ENCODE measurements at regions not wholly inside any gene's neighbourhood (a gene's known extent, or its start where the extent isn't known, plus 50 kb on each side); places are given as distances from the start of the nearest gene placed in this dataset.

GRCh38 chr12:92271341-92271740 lies 125.7 kb upstream of the BTG1 start:
- DNase-seq (no peak), ATAC-seq (no peak)
- Mint-ChIP-seq H3K27ac (no peak overlapping the region), H3K4me3 (no peak overlapping the region), H3K9me3 (ENCODE audit: low read depth) (no peaks in the 10 kb centered on the region), H3K4me1 (no peaks in the 10 kb centered on the region), H3K36me3 (no peaks in the 10 kb centered on the region), H3K27me3 (no peaks in the 10 kb centered on the region)
- CTCF ChIA-PET: no interaction called here

GRCh38 chr12:92270521-92270920 lies 124.9 kb upstream of the BTG1 start:
- Mint-ChIP-seq H3K4me1 (no peaks in the 10 kb centered on the region), H3K36me3 (no peaks in the 10 kb centered on the region), H3K27me3 (no peaks in the 10 kb centered on the region), H3K27ac (no peak overlapping the region), H3K9me3 (ENCODE audit: low read depth) (no peaks in the 10 kb centered on the region), H3K4me3 (no peak overlapping the region)
- CTCF ChIA-PET: no interaction called here
- DNase-seq (no peak), ATAC-seq (no peak)

- no peak for DNase-seq
- Mint-ChIP-seq H3K4me3 (no peak overlapping the region), H3K4me1 (no peaks in the 10 kb centered on the region), H3K27me3 (no peaks in the 10 kb centered on the region), H3K9me3 (ENCODE audit: low read depth) (no peaks in the 10 kb centered on the region), H3K27ac (no peak overlapping the region), H3K36me3 (no peaks in the 10 kb centered on the region)
- no peak for ATAC-seq
- CTCF ChIA-PET: no interaction called here
These were observed 123.3 kb upstream of the BTG1 start for GRCh38 chr12:92268946-92269345.

GRCh38 chr12:92261692-92262091 lies 116.0 kb upstream of the BTG1 start:
- peaks cover 2% of the 10 kb centered on the region for H3K9me3 Mint-ChIP-seq (ENCODE audit: low read depth)
- DNase-seq (no peak), ATAC-seq (no peak)
- CTCF ChIA-PET: no interaction called here
- no peak overlapping the region for H3K4me3 Mint-ChIP-seq
- H3K36me3 Mint-ChIP-seq: peaks cover 3% of the 10 kb centered on the region
- no peak overlapping the region for H3K27ac Mint-ChIP-seq
- H3K27me3 Mint-ChIP-seq: no peaks in the 10 kb centered on the region
- no peaks in the 10 kb centered on the region for H3K4me1 Mint-ChIP-seq

- H3K9me3 Mint-ChIP-seq (ENCODE audit: low read depth): peaks cover 2% of the 10 kb centered on the region
- no peak overlapping the region for H3K27ac Mint-ChIP-seq
- H3K27me3 Mint-ChIP-seq: no peaks in the 10 kb centered on the region
- CTCF ChIA-PET: interaction anchor here (0.5 kb wide), 1 partner anchor 1783 kb away, joined by 3 read pairs; no protein-coding TSS in a partner anchor
- H3K36me3 Mint-ChIP-seq: peaks cover 3% of the 10 kb centered on the region
- no peaks in the 10 kb centered on the region for H3K4me1 Mint-ChIP-seq
- no peak overlapping the region for H3K4me3 Mint-ChIP-seq
- ATAC-seq (no peak), DNase-seq (no peak)
These were observed 115.4 kb upstream of the BTG1 start for GRCh38 chr12:92261071-92261470.

GRCh38 chr12:92259696-92260251 lies 114.1 kb upstream of the BTG1 start:
- Mint-ChIP-seq H3K4me1 (no peaks in the 10 kb centered on the region), H3K9me3 (ENCODE audit: low read depth) (peaks cover 2% of the 10 kb centered on the region), H3K27ac (no peak overlapping the region), H3K4me3 (no peak overlapping the region), H3K36me3 (peaks cover 3% of the 10 kb centered on the region), H3K27me3 (no peaks in the 10 kb centered on the region)
- CTCF ChIA-PET: no interaction called here
- DNase-seq (no peak), ATAC-seq (no peak)

- H3K27ac Mint-ChIP-seq: no peak overlapping the region
- DNase-seq: no peak
- no peak overlapping the region for H3K4me3 Mint-ChIP-seq
- H3K4me1 Mint-ChIP-seq: no peaks in the 10 kb centered on the region
- CTCF ChIA-PET: no interaction called here
- H3K9me3 Mint-ChIP-seq (ENCODE audit: low read depth): peaks cover 2% of the 10 kb centered on the region
- peaks cover 3% of the 10 kb centered on the region for H3K36me3 Mint-ChIP-seq
- ATAC-seq: no peak
- no peaks in the 10 kb centered on the region for H3K27me3 Mint-ChIP-seq
These were observed 113.6 kb upstream of the BTG1 start for GRCh38 chr12:92259291-92259690.

GRCh38 chr12:92257261-92257660 lies 111.6 kb upstream of the BTG1 start:
- CTCF ChIA-PET: interaction anchor here (0.7 kb wide), 1 partner anchor 24 kb away, joined by 3 read pairs; no protein-coding TSS in a partner anchor
- ATAC-seq (no peak), DNase-seq (no peak)
- Mint-ChIP-seq H3K9me3 (ENCODE audit: low read depth) (peaks cover 2% of the 10 kb centered on the region), H3K4me3 (no peak overlapping the region), H3K27ac (no peak overlapping the region), H3K36me3 (peaks cover 3% of the 10 kb centered on the region), H3K4me1 (no peaks in the 10 kb centered on the region), H3K27me3 (no peaks in the 10 kb centered on the region)

GRCh38 chr12:92255741-92256140 lies 110.1 kb upstream of the BTG1 start:
- Mint-ChIP-seq H3K9me3 (ENCODE audit: low read depth) (peaks cover 2% of the 10 kb centered on the region), H3K36me3 (peaks cover 3% of the 10 kb centered on the region), H3K4me1 (no peaks in the 10 kb centered on the region), H3K4me3 (no peak overlapping the region), H3K27me3 (no peaks in the 10 kb centered on the region), H3K27ac (no peak overlapping the region)
- no peak for DNase-seq
- CTCF ChIA-PET: no interaction called here
- no peak for ATAC-seq

GRCh38 chr12:92253301-92253700 lies 107.7 kb upstream of the BTG1 start:
- CTCF ChIA-PET: no interaction called here
- H3K9me3 Mint-ChIP-seq (ENCODE audit: low read depth): no peaks in the 10 kb centered on the region
- H3K27me3 Mint-ChIP-seq: no peaks in the 10 kb centered on the region
- DNase-seq: no peak
- H3K4me3 Mint-ChIP-seq: no peak overlapping the region
- H3K27ac Mint-ChIP-seq: no peak overlapping the region
- no peak for ATAC-seq
- H3K4me1 Mint-ChIP-seq: no peaks in the 10 kb centered on the region
- no peaks in the 10 kb centered on the region for H3K36me3 Mint-ChIP-seq

GRCh38 chr12:92248977-92249376 lies 103.3 kb upstream of the BTG1 start:
- no peaks in the 10 kb centered on the region for H3K27me3 Mint-ChIP-seq
- H3K36me3 Mint-ChIP-seq: no peaks in the 10 kb centered on the region
- CTCF ChIA-PET: no interaction called here
- H3K4me3 Mint-ChIP-seq: no peak overlapping the region
- ATAC-seq (no peak), DNase-seq (no peak)
- H3K9me3 Mint-ChIP-seq (ENCODE audit: low read depth): no peaks in the 10 kb centered on the region
- no peak overlapping the region for H3K27ac Mint-ChIP-seq
- no peaks in the 10 kb centered on the region for H3K4me1 Mint-ChIP-seq

GRCh38 chr12:92244036-92244435 lies 98.4 kb upstream of the BTG1 start:
- DNase-seq (no peak), ATAC-seq (no peak)
- CTCF ChIA-PET: interaction anchor here (1.2 to 1.6 kb wide), 2 partner anchors 98 to 432 kb away, joined by 3 to 4 read pairs; partner anchors contain the start of gene BTG1
- Mint-ChIP-seq H3K36me3 (no peaks in the 10 kb centered on the region), H3K4me1 (no peaks in the 10 kb centered on the region), H3K4me3 (no peak overlapping the region), H3K27ac (no peak overlapping the region), H3K27me3 (no peaks in the 10 kb centered on the region), H3K9me3 (ENCODE audit: low read depth) (no peaks in the 10 kb centered on the region)

- no peak overlapping the region for H3K27ac Mint-ChIP-seq
- H3K4me3 Mint-ChIP-seq: no peak overlapping the region
- no peak for ATAC-seq
- H3K9me3 Mint-ChIP-seq (ENCODE audit: low read depth): no peaks in the 10 kb centered on the region
- no peaks in the 10 kb centered on the region for H3K36me3 Mint-ChIP-seq
- CTCF ChIA-PET: no interaction called here
- H3K27me3 Mint-ChIP-seq: no peaks in the 10 kb centered on the region
- no peaks in the 10 kb centered on the region for H3K4me1 Mint-ChIP-seq
- no peak for DNase-seq
These were observed 97.3 kb upstream of the BTG1 start for GRCh38 chr12:92242907-92243306.

- H3K36me3 Mint-ChIP-seq: no peaks in the 10 kb centered on the region
- H3K4me1 Mint-ChIP-seq: no peaks in the 10 kb centered on the region
- CTCF ChIA-PET: no interaction called here
- H3K27ac Mint-ChIP-seq: no peak overlapping the region
- no peak overlapping the region for H3K4me3 Mint-ChIP-seq
- ATAC-seq (no peak), DNase-seq (no peak)
- no peaks in the 10 kb centered on the region for H3K9me3 Mint-ChIP-seq (ENCODE audit: low read depth)
- no peaks in the 10 kb centered on the region for H3K27me3 Mint-ChIP-seq
These were observed 92.3 kb upstream of the BTG1 start for GRCh38 chr12:92237762-92238523.

Measured in activated CD8-positive, alpha-beta memory T cell treated with anti-CD3 and anti-CD28 coated beads, Interleukin-2, amount 10 ng/mL, durations not matched to agents 7 days and 5 days (primary cell).